HEK293T (cell line): ENCODE measurements at regions not wholly inside any gene's neighbourhood (a gene's known extent, or its start where the extent isn't known, plus 50 kb on each side); places are given as distances from the start of the nearest gene placed in this dataset.

Experiments used
- FOXA1 ChIP-seq: fragments of 450-650 bp; IDR thresholded peaks from 2 replicates; pipeline ENCODE4 v1.6.1; 2016; ENCODE audit warnings: mild to moderate bottlenecking
- L3MBTL2 ChIP-seq: fragments of 450-650 bp; conservative IDR thresholded peaks from 2 replicates; pipeline ENCODE4 v1.6.1; 2016; ENCODE audit warnings: mild to moderate bottlenecking
- NFRKB ChIP-seq: fragments of 450-650 bp; IDR thresholded peaks from 2 replicates; pipeline ENCODE4 v1.6.1; 2016; ENCODE audit warnings: mild to moderate bottlenecking, moderate library complexity
- SP1 ChIP-seq: fragments of 450-650 bp; IDR thresholded peaks from 2 replicates; pipeline ENCODE4 v1.6.1; 2017
- TARDBP ChIP-seq: fragments of 450-650 bp; IDR thresholded peaks from 2 replicates; pipeline ENCODE4 v1.6.1; 2016
- ZNF384 ChIP-seq: fragments of 450-650 bp; IDR thresholded peaks from 2 replicates; pipeline ENCODE4 v1.6.1; 2016

DNA sequence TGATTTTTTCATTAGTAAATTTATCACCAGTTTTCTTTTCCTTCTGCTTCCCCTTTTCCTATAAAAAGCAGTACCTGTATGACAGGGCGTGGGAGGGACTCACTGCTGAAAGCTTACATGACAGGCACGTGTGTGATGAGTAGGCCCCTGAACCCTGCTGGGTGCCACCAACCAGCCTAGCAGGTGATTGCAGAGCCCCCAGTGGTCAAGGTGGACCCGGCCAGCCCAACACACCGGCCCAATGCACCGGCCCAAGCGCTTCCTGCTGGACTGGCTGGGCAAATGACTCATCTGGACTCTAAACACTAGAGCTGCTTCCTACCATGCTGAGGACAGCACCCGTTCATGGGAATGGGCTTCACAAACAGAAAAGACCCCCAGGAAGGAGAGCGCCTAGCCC, 89.8 kb upstream of the TMEM72 start:
- TF ChIP-seq FOXA1 (no peak), ZNF384 (no peak), SP1 (no peak), L3MBTL2 (no peak), NFRKB (no peak), TARDBP (no peak)
